ENCODE measurements at regions not wholly inside any gene's neighbourhood (a gene's known extent, or its start where the extent isn't known, plus 50 kb on each side); places are given as distances from the start of the nearest gene placed in this dataset.

DNA sequence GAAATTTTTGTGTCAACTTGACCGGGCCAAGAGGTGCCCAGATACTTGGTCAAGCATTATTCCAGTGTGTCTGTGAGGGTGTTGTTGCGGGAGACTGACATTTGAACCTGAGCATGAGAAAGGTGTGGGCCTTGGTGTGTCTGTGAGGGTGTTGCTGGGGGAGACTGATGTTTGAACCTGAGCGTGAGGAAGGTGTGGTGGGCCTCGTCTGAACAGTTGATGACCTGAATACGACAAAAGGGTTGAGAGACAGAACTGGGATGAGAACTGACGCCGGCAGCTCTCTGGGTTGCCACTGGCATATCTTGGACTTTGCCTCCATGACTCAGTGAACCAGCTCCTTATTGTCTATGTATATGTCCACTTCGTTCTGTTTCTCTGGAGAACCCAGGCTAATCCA is 240.5 kb downstream of the ERMARD start:
- no peak overlapping the region for H3K4me3 ChIP-seq (ENCODE audit: extremely low read depth in 1 of 4, insufficient read depth in 2 of 4, low read depth in 3 of 4, low read length in 4 of 4)
- peaks cover 0 to 3% (median 0%) of the 10 kb centered on the region in 4 experiments; a peak in 1 of 8 replicates for H3K36me3 ChIP-seq (ENCODE audit: control insufficient read depth in 2 of 4, insufficient read depth in 4 of 4, low read length in 3 of 4)
- POLR2A ChIA-PET (ENCODE audit: partially characterized antibody): no interaction called here
- H2BK15ac ChIP-seq (ENCODE audit: low read length): no peak overlapping the region
- no peak overlapping the region for H3K4ac ChIP-seq (replicated peaks; ENCODE audit: insufficient read length, low read depth, low read length)
- no peak overlapping the region for H3K9ac ChIP-seq (replicated peaks in 1 of 4; ENCODE audit: extremely low read depth in 1 of 4, low read depth in 3 of 4, low read length in 3 of 4)
- no peak overlapping the region for H2BK120ac ChIP-seq (replicated peaks; ENCODE audit: low read depth, low read length)
- H3K56ac ChIP-seq (replicated peaks; ENCODE audit: insufficient read length, low read depth, low read length): no peak overlapping the region
- no peak overlapping the region for H4K8ac ChIP-seq (ENCODE audit: extremely low read depth, insufficient read depth, low read length)
- no peak for TF ChIP-seq ASH2L (IDR thresholded peaks at IDR 0.05; ENCODE audit: low read length)
- TF ChIP-seq SP1 (IDR thresholded peaks at IDR 0.05; ENCODE audit: low read depth, low read length): no peak
- no peak for TF ChIP-seq SIRT6 (IDR thresholded peaks at IDR 0.05; ENCODE audit: low read length)
- TF ChIP-seq NRF1 (IDR thresholded peaks at IDR 0.05; ENCODE audit: low read depth, low read length): no peak
- no peak for TF ChIP-seq HDAC6 (IDR thresholded peaks at IDR 0.05; ENCODE audit: low read depth, low read length)
- no peak for TF ChIP-seq CEBPB (IDR thresholded peaks at IDR 0.05; ENCODE audit: low read depth, low read length)
- no peak for TF ChIP-seq HDAC2 (IDR thresholded peaks at IDR 0.05; ENCODE audit: borderline replicate concordance in 1 of 2, low read depth in 2 of 2, low read length in 2 of 2)
- no peak for TF ChIP-seq CHD2 (IDR thresholded peaks at IDR 0.05; ENCODE audit: low read length)
- no peak for TF ChIP-seq RNF2 (IDR thresholded peaks at IDR 0.05; ENCODE audit: borderline replicate concordance, low read depth, low read length, missing control alignments, poor library complexity, severe bottlenecking)
- H3K4me2 ChIP-seq (ENCODE audit: insufficient read depth in 1 of 2, low read depth in 2 of 2, low read length in 2 of 2): no peak overlapping the region
- no peak overlapping the region for H2BK20ac ChIP-seq (ENCODE audit: low read length)
- no peak overlapping the region for H2AFZ ChIP-seq (ENCODE audit: low read length)
- no peak overlapping the region for H4K5ac ChIP-seq (ENCODE audit: insufficient read length, low read depth, low read length)
- H2BK5ac ChIP-seq (ENCODE audit: low read depth, low read length): no peak overlapping the region
- H3K9me3 ChIP-seq (ENCODE audit: insufficient read depth in 2 of 2, low read depth in 1 of 2, low read length in 1 of 2): no peaks in the 10 kb centered on the region
- H3K79me2 ChIP-seq (ENCODE audit: control insufficient read depth in 1 of 2, insufficient read depth in 2 of 2, low read length in 2 of 2): peaks cover 0 to 4% of the 10 kb centered on the region in 2 experiments; a peak in 1 of 4 replicates
- DNase-seq (ENCODE audit: low read depth in 1 of 2, low spot score in 2 of 2): peak in 1 of 2 experiments; percentile 7
- H3K27ac ChIP-seq (ENCODE audit: low read depth, low read length): no peak overlapping the region
- no peaks in the 10 kb centered on the region for H3K4me1 ChIP-seq (replicated peaks in 1 of 4; ENCODE audit: control insufficient read depth in 3 of 4, insufficient read depth in 4 of 4, low read length in 3 of 4)
- peak overlapping the region; percentile 75; the same call in 1 of the 2 replicates for H2BK12ac ChIP-seq (ENCODE audit: low read depth, low read length)
- no peak overlapping the region for H3K18ac ChIP-seq (ENCODE audit: extremely low read depth, low read length)
- FAIRE-seq: no peak
- no peak overlapping the region for H2AK5ac ChIP-seq (ENCODE audit: low read depth, low read length)
- peaks cover 3% of the 10 kb centered on the region; the same call in 1 of the 2 replicates for H3K23me2 ChIP-seq (ENCODE audit: low read depth, low read length)
- H4K91ac ChIP-seq (replicated peaks; ENCODE audit: insufficient read length, low read length): no peak overlapping the region
- H4K20me1 ChIP-seq (replicated peaks in 1 of 2; ENCODE audit: control insufficient read depth in 1 of 2, insufficient read depth in 2 of 2, low read length in 2 of 2): peaks cover 0 to 6% of the 10 kb centered on the region in 2 experiments
- H3K23ac ChIP-seq (ENCODE audit: insufficient read length): no peak overlapping the region
- H3K27me3 ChIP-seq (replicated peaks in 1 of 4; ENCODE audit: control insufficient read depth in 3 of 4, extremely low read depth in 1 of 4, insufficient read depth in 3 of 4, low read length in 3 of 4): no peaks in the 10 kb centered on the region; a peak in 1 of 7 replicates
- WGBS, 2 experiments (ENCODE audit: extremely low coverage in 1 of 2, insufficient coverage in 1 of 2, insufficient read length in 1 of 2, insufficient replicate concordance in 2 of 2, low coverage in 1 of 2, low lambda C conversion rate in 2 of 2, missing lambda C conversion rate in 1 of 2): 86% methylated on average over 8 of the region's 8 CpGs; no CpG with 5 or more reads in 1 of the 2 experiments
- no peaks in the 10 kb centered on the region for H3K79me1 ChIP-seq (ENCODE audit: low read depth, low read length)
- CTCF ChIA-PET (ENCODE audit: partially characterized antibody): interaction anchor here (0.8 to 1.1 kb wide), 3 partner anchors 9 to 160 kb away, joined by 3 to 5 read pairs (median 3); no protein-coding TSS in a partner anchor
- H3K14ac ChIP-seq (ENCODE audit: insufficient read length): no peak overlapping the region

Measured in H1 (cell line).